HG03103 (cell line): ENCODE measurements at regions not wholly inside any gene's neighbourhood (a gene's known extent, or its start where the extent isn't known, plus 50 kb on each side); places are given as distances from the start of the nearest gene placed in this dataset.

Experiments
- ATAC-seq: cut with Tn5 transposase; IDR thresholded peaks from one replicate; pipeline ENCODE4 v1.9.1; 2021; ENCODE audit warnings: low read depth; ENCODE audit not compliant: unreplicated experiment

DNA sequence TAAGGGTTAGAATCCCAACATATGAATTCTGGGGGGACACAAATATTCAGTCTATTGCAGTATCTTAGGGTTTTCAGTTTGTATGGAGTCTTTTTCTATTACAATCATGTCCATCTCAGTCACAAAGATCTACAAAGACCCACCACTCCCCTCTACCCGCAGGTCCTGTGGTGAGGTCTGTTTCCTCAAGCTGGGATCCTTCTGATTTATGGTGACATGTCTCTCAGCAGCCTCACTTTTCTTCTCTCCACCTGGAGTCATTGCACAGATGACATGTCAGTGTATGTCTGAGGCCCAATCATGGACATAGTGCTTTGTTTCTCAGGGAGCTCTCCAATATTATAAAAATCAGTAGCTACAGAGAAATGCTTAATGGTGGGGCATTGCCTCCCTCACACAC, 113.4 kb upstream of the RAB27B start:
- ATAC-seq: no peak

GRCh38 chr18:54716586-54716985, 111.7 kb upstream of the RAB27B start:
- no peak for ATAC-seq

- ATAC-seq: peak; percentile 82
These were observed 110.4 kb upstream of the RAB27B start for GRCh38 chr18:54717673-54718407.

DNA sequence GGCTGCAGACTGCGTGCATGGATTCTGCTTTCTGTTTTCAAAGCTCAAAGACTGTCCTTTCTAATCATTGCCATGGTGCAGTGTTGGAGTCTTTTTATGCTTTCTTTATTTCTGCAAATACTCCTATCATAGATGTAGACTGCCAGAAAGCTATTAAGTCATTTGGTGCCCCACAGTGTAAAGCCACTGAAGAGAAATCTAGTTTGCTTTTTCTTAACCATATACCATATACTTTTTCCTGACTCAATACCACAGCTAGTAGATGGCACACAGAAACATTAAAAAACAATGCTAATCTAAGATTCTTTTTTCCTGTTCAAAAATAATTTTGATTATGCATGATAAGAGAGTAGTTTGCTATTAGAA, 109.9 kb upstream of the RAB27B start:
- no peak for ATAC-seq

DNA sequence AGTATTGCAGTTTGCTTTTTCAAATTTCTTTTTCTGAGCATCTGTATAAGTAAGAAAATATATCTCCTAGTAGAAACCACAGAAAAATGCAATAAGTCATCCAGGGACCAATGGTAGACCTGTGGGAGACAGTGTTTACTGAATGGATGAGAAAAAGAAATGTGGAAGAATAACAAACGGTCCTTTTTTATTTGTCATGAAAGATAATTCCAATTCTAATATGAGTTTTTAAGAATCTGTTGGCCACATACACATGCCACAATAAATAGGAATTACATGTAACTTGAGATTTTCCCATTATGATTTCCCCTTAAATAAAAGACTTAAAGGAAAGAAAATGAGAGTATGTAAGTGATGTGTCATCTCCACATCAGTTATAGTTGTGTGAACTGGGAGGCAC, 107.7 kb upstream of the RAB27B start:
- no peak for ATAC-seq

DNA sequence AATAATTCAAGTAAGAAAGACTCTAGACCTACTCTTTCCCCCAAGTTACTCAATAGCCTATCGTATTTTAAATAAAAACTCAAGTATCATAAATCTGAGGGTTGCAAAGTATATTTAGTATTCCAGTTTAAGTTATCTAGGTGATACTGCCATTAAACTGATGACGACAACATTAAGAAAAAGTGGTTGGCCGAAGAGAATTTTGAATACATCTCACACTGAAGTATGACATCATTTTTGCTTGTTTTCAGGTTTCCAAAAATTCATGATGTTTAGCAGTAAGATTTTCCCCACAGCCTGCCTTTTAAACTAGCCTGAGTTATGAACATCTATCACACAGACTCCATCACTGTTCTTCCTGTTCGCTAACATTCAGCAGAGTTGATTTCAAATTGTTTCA, 102.1 kb upstream of the RAB27B start:
- ATAC-seq: no peak

GRCh38 chr18:54734059-54734458, 94.2 kb upstream of the RAB27B start:
- ATAC-seq: no peak

DNA sequence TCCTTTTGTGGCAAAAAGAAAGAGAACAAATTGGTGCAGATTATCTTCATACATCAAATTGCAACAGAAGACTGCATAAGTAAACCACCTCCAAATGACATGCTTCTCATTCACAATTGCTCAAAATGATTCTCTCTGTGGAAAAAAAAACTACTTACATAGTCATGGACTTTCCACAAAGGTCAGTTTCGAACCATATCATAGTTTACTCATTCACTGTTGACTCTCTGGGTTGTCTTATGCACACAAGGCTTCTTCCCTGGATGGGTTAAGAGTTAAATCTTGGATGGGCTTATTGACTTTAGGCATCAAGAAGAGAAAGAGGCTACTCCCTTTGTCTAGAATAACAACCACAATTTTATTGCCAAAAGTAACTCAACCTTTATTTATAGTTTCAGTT, 91.3 kb upstream of the RAB27B start:
- ATAC-seq: no peak

- no peak for ATAC-seq
These were observed 90.3 kb upstream of the RAB27B start for GRCh38 chr18:54737986-54738385.

DNA sequence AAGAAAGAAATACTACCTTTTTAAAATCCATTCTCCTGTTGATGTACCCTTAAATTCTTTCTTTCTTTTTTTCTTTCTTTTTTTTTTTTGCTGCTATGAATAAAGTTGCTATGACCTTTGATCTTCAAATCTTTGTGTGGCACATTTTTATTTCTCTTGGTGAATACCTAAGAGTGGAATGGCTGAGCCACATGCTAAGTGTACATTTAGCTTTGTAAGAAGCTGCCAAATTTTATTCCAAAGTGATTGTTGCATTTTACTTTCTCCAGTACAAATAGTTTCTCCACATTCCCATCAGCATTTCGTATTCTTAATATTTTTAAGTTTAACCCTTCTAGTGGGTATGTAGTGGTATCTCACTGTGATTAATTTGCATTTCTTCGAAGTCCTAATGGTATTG, 88.8 kb upstream of the RAB27B start:
- no peak for ATAC-seq

- ATAC-seq: no peak
These were observed 88.0 kb upstream of the RAB27B start for GRCh38 chr18:54740136-54740846.

DNA sequence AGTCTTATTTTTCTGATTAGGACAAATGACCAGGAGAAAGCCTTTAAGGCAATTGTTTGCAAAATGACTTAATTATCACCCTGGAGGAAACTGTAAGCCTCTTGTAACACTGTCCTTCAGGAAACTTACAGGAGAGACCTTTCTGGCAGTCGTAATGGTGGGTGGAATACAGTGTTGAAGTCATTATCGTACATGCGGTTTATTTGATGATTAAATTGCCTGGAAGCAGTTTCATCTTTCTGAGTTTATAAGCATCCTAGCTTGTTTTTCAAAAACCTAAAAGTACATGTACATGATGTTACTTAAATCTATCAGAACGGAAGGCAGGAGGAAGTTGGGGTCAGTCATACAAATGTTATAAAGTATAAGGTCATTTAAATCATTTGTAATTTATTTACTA, 86.2 kb upstream of the RAB27B start:
- no peak for ATAC-seq

DNA sequence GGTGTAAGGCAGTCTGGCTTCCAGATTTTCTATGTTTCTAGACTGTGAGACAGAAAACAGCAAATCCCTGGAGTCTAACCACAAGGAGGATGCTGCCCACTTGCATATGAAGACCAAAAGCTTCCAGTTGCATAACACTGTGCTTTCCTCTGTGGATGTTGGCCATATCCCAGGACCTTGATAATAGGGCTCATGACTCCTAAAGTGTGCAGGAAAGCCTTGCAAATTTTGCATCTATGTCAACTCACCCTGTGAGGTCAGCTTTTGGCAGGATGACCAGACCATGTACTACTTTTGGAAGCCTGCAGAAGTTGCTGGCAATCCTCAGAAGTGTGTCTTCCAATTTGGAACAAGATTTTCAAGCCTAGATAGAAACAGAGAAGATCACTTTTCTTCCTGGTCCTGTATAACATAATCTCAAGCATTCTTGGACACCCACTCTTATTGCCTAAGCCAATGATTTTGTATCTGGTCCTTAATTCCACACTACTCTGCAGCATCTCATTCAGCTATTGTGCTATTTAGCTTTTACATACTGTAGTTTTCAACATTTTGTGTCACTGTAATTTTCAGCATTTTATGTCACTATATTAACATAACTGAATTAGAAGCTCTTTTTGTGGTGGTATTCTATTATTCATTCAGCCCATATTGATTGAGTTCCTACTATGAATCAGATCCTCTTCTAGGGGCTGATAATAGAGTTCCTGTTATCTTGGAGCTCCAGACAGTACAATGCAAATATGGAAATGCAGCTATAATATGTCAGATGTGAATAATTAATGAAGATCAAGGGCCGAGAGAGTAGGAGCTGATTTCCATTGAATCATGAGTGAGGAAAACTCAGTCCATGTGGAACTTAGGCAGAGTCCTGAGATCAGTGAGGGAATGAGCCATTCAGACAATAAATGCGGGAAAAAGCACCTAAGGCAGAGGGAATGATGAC, 85.3 kb upstream of the RAB27B start:
- no peak for ATAC-seq

DNA sequence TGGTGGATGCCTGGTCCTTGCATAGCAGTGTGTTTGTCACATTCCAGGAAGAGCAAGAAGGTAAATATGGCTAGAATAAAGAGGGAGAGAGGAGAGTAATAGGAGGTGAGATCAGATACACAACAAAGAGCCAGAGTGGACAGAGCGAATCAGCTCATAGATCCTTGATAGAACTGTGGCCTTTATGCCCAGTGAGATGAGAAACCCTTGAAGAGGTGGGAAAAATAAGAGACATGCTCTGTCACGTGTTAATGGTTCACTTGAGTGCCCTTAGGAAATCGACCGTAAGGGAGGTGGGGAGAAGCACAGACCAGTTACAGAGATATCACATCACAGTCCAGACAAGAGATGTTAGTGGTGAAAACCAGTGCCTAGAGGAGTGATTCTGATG, 84.7 kb upstream of the RAB27B start:
- no peak for ATAC-seq

DNA sequence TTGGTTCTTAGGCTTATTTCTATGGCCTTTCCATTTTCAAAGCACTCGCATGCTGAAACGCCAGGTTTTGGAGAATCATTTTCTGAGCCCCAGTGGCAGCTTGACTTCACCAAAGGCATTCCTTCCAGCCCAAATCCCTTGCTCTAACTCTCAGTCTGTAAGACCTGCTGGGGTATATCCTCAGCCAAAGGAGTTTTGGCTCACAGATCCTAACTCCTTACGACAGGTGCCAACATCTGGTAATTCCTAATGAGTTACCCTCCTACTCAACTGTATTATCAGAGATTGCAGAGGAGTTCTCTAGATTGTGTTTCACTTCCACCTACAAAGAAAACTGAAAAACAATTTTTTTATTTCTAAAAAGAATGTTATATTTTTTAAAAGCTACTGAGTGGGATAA, 79.0 kb upstream of the RAB27B start:
- ATAC-seq: no peak

DNA sequence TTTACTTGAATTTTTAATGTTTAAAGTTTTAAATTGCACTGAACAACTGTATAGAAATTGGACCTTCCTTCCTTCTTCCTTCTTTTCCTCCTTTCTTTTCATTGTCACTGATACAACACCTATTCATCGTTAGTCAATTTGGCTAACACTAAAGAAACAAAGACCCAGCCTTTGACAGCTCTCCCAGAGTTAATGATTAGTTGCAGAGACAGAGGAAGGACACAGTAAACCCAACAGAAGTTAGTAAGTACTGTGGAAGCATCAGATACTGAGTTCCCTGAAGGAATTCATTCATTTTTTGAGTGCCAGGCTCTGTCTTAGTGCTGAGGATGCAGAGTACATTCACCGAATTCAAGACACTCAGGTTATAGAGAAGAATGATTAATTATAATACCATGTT, 77.9 kb upstream of the RAB27B start:
- no peak for ATAC-seq

DNA sequence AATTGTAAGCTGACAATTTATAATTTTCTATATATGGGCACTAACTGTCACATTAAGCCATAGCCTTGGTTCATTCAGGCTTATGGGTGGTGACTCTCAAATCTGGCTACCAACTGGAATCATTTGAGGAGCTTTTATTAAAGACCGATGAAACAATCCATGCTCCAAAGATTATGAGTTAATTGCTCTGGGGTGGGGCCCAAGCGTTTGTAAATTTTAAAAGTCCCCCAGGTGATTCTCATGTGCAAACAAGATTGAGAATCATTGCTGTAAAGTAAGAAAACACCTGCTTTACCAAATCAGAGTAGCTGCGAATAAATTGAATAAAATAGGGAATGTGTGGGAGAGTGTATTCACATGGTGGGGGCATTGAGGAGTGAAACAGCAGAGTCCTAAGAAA, 76.1 kb upstream of the RAB27B start:
- no peak for ATAC-seq

GRCh38 chr18:54755456-54755855, 72.8 kb upstream of the RAB27B start:
- no peak for ATAC-seq

DNA sequence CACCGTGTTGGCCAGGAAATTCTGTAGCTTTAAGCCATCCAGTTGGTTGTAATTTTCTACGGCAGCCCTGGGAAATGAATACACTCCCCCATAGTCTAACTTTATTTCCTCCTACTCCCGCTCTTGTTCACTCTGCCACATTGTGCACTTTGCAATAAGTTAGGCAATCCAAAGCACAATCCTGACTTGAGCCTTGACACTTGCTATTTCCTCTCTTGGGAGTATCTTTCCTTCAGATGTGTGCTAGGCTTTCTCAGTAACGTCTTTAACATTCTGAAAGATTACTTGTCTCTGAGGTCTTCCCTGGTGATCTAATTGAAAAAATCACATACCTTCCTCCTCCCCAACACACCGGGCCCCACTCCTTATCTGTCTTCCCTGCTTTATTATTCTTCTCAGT, 65.9 kb upstream of the RAB27B start:
- no peak for ATAC-seq

- no peak for ATAC-seq
These were observed 63.5 kb upstream of the RAB27B start for GRCh38 chr18:54764786-54765185.

DNA sequence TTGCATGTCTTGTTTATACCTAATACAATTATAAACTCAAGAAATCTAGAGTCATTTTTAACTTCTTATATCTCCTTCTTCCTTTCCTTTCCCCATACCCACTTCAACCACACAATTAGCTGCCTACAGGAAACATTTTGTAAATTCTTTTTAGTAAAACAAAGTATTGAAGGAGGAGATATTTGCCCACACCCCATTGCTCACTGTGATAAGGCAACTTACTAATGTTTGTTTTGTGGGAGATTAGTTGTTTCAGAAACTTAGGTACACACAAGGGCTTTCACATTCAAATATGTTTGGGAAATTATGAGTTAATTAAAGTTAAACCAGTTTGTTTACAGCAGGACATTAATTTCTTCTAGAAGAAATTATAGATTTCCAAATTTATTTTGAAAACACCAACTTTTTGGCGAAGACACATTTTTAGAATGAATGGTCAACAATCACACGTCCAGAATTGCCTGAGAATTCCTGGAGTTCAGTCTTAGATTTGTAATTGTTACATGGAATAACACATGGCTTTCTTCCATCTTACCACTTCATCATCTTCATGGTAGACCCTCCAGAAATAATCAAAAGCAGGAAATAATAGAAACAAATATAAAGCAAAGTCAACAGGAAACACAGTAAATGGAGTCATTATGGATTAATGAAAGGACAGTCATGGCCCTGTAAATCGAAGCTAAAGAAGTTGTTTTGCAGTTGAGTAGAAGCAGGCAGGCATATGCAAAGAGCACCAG, 62.5 kb upstream of the RAB27B start:
- no peak for ATAC-seq
